AG04450 (cell line): ENCODE measurements at regions not wholly inside any gene's neighbourhood (a gene's known extent, or its start where the extent isn't known, plus 50 kb on each side); places are given as distances from the start of the nearest gene placed in this dataset.

Experiments used
- CTCF ChIA-PET: fragments of 300-600, 350-600 bp; formaldehyde crosslinking; extraction: SDS; loops from one replicate; lab custom pipeline; 2022; ENCODE audit warnings: antibody characterized with exemption, inconsistent platforms; lab: Charles Lee
- POLR2A ChIA-PET: fragments of 350-600 bp; formaldehyde crosslinking; extraction: SDS; loops from one replicate; lab custom pipeline; 2021; ENCODE audit warnings: antibody characterized with exemption, inconsistent platforms; lab: Yijun Ruan, JAX
- DNase-seq: peaks from one replicate; pipeline ENCODE4 v3.0.0-alpha.2; 2011; ENCODE audit warnings: low read depth, low spot score
- H3K27ac ChIP-seq: one replicate; pipeline ENCODE4 v1.5.1; 2012; ENCODE audit warnings: low read depth, low read length, control low read depth
- H3K27me3 ChIP-seq: one replicate; pipeline ENCODE4 v1.6.0; 2012; ENCODE audit warnings: low read length; ENCODE audit not compliant: control insufficient read depth, insufficient read depth
- H3K4me3 ChIP-seq: 2 replicates; pipeline ENCODE4 v1.5.1; 2011; ENCODE audit warnings: mild to moderate bottlenecking, low read depth, low read length, control low read depth
- H3K9me3 ChIP-seq: 2 replicates; pipeline ENCODE4 v1.5.1; 2012; ENCODE audit warnings: low read length; ENCODE audit not compliant: control insufficient read depth, insufficient read depth
- TF ChIP-seq, protein P1 (sequence below): IDR thresholded peaks from 2 replicates; pipeline ENCODE4 v1.5.1; 2011; ENCODE audit warnings: low read depth, low read length, control low read depth, inconsistent platforms

DNA sequence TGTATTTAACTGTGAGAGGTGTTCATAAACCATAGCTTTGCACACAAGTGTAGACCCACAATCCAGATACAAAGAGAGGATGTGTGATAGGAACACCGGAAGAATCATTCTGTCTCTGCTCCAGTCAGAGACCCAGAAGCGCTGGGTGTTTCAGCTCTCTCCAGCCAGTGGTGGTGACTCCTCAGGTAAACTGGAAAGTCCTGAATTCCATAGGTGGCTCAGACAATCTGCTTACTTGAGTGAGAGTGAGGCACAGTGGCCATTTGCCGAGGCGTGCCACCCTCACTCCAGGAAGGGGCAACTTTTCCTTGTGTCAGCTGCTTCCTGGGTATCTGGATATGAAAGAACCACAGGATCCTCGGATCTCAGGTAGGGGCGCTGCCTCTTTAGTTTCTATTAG lies 171.5 kb downstream of the KCNS3 start:
- Histone ChIP-seq H3K27ac (no peak overlapping the region), H3K4me3 (no peak overlapping the region), H3K9me3 (no peaks in the 10 kb centered on the region), H3K27me3 (peaks cover 6% of the 10 kb centered on the region)
- no peak for DNase-seq
- CTCF ChIA-PET: no interaction called here
- TF ChIP-seq, protein P1, sequence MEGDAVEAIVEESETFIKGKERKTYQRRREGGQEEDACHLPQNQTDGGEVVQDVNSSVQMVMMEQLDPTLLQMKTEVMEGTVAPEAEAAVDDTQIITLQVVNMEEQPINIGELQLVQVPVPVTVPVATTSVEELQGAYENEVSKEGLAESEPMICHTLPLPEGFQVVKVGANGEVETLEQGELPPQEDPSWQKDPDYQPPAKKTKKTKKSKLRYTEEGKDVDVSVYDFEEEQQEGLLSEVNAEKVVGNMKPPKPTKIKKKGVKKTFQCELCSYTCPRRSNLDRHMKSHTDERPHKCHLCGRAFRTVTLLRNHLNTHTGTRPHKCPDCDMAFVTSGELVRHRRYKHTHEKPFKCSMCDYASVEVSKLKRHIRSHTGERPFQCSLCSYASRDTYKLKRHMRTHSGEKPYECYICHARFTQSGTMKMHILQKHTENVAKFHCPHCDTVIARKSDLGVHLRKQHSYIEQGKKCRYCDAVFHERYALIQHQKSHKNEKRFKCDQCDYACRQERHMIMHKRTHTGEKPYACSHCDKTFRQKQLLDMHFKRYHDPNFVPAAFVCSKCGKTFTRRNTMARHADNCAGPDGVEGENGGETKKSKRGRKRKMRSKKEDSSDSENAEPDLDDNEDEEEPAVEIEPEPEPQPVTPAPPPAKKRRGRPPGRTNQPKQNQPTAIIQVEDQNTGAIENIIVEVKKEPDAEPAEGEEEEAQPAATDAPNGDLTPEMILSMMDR: no peak
- POLR2A ChIA-PET: no interaction called here

DNA sequence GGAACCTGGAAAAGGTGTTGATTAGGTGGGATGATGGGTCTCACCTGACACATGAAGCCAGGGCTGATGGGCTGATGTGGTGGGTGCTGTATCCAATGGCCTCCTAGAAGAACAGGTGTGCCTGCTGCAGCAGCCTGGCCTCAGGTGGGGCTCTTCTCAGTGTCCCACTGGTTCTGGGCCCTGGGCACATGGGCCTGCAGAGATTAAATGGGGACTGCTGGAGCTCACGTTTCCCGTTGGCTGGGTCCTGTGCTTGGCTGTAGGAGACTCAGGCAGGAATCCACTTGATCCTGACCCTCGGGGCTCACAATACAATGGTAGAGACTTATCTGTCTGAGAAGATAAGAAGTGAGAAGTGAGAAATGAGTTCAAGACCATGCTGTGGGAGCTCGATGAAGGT lies 170.9 kb downstream of the KCNS3 start:
- ChIA-PET CTCF (no interaction called here), POLR2A (no interaction called here)
- Histone ChIP-seq H3K9me3 (no peaks in the 10 kb centered on the region), H3K27ac (no peak overlapping the region), H3K4me3 (no peak overlapping the region), H3K27me3 (peaks cover 6% of the 10 kb centered on the region)
- TF ChIP-seq, protein P1: no peak
- no peak for DNase-seq

DNA sequence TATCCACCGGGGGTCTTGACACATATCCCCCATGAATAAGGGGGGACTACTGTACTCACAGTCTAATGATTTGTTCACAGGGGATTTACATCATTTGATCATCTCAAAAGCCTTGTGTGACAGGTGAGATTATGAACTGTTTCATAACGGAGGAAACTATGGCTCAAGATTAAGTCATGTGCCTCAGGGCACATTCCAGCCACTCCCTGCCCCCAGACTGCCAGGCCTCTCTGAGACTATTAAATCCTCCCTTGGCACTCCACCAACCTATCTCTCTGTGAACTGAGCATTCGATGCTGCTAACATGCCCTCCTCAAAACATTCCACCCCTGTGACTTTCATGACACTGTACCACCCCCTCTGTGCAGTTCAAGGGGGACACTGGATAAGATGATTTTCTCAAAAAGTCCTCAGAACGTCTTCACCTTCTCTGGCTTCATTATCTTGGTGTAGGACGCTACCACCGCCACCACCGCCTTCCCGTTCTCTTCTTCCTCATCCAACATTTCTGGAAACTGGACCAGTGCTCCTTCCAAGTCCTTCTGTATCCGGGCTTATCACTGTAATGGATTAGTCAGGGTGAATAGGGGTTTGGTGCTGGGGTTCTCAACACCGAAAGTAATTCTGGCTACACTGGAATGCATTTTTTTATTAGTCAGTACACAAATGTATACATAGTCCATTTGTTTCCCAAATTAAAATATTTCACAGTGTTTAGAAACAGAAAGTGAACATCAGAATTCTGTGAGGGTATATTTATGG lies 169.6 kb downstream of the KCNS3 start:
- H3K27me3 ChIP-seq: peaks cover 6% of the 10 kb centered on the region
- DNase-seq: no peak
- H3K9me3 ChIP-seq: no peaks in the 10 kb centered on the region
- TF ChIP-seq, protein P1: no peak
- POLR2A ChIA-PET: no interaction called here
- no peak overlapping the region for H3K27ac ChIP-seq
- H3K4me3 ChIP-seq: no peak overlapping the region
- CTCF ChIA-PET: no interaction called here

DNA sequence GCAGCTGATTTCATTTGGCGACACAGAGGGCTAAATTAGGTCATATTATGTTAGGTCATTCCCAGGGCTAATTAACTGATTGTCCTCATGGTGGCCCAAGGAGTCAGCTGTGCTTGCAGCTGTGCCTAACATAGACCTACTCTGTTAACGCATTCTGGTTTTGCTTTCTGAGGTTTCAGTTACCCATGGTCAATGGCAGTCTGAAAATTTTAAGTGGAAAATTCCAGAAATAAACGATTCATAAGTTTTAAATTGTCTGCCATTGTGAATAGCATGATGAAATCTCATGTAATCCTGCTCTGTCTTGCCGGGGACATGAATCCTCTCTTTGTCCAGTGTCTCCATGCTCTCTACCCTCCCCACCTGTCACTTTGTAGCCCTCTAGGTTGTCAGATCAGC lies 168.7 kb downstream of the KCNS3 start:
- DNase-seq: no peak
- no peak overlapping the region for H3K27ac ChIP-seq
- ChIA-PET CTCF (no interaction called here), POLR2A (no interaction called here)
- no peak overlapping the region for H3K4me3 ChIP-seq
- no peaks in the 10 kb centered on the region for H3K9me3 ChIP-seq
- TF ChIP-seq, protein P1: no peak
- H3K27me3 ChIP-seq: peaks cover 3% of the 10 kb centered on the region

DNA sequence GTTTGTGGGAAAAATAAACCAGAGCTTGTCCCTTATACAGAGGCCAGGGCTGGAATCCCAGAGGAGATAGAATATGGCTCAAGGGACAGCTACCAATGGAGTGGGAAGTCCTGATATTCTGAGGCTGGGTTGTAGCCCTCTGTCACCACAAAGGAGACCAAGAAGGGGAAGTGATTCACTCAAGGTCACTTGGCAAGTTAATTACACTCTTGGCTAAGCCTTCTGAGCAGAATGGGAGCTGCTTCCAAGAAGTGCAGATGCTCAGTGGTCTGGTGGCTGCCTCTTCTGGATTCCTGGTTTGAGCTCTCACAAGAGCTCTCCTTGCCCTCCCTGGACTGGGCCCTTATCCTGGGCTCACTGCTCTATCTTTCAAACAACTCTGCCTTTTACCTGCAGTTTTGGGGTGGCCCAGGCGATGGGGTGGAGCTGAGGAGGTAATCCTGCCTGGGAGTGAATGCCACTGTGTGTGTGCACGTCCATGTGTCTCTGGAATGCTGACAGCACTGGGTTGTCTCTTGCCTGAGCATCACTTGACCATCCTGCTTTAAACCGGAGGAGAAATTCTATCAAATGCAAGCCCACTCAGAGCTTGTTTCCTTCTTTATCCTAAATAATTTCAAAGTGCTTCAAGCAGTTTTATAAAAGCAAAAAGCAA lies 168.2 kb downstream of the KCNS3 start:
- ChIA-PET POLR2A (no interaction called here), CTCF (no interaction called here)
- Histone ChIP-seq H3K27ac (no peak overlapping the region), H3K9me3 (no peaks in the 10 kb centered on the region), H3K27me3 (peaks cover 2% of the 10 kb centered on the region), H3K4me3 (no peak overlapping the region)
- DNase-seq: no peak
- TF ChIP-seq, protein P1: no peak
